ENCODE measurements at regions not wholly inside any gene's neighbourhood (a gene's known extent, or its start where the extent isn't known, plus 50 kb on each side); places are given as distances from the start of the nearest gene placed in this dataset.

DNA sequence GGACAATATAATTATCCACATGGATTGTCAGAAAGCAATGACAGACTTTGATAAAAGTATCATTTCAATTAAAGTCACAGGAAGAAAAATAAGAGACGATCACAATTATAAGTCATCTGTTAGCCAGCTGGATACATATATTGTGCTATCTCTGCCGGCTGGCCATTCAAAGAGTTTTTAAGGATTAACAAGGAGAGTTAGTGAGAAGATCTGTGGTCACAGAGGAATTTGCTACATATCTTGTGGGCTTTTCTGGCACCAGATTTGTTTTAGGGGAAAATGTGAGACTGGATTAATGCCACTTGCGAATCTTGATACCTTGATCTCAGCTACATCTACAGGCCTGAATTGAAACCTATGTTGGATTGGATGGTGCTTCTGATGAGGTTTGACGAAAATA is 90.9 kb upstream of the MANSC4 start (continued):
- no peak for TF ChIP-seq JUND (IDR thresholded peaks at IDR 0.05; ENCODE audit: low read depth, low read length)
- TF ChIP-seq KLF5 (IDR thresholded peaks at IDR 0.05; ENCODE audit: partially characterized antibody): no peak
- no peak for TF ChIP-seq DPF2 (IDR thresholded peaks at IDR 0.05)

DNA sequence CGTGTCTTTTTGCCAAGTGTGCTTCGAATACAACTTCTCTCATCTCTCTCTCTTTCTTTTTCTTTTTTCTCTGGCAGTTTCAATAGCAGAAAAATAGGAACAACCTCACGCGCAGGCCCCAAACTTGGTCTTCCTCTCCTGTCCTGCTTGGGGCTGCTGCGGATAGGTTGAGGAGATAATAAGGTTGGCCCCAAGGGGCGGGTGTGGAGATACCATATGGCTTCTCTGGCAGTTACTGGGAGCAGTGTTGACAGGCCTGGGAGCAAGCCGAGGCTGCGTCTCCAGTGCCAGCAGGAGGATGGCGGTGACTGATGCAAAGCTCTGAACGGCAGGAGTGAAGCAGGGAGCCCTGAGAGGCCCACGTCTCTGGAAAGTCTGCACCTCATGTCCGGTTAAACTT is 89.5 kb upstream of the MANSC4 start:
- Histone ChIP-seq H2AFZ (ENCODE audit: control insufficient read depth, low read depth, low read length) (no peak overlapping the region), H3K79me2 (ENCODE audit: control insufficient read depth, insufficient read depth, low read length) (no peaks in the 10 kb centered on the region), H3K4me3 (no peak overlapping the region), H3K9me3 (replicated peaks; ENCODE audit: control insufficient read depth, insufficient read depth, low read length) (no peaks in the 10 kb centered on the region), H3K36me3 (ENCODE audit: control insufficient read depth in 2 of 2, insufficient read depth in 2 of 2, low read length in 1 of 2) (no peaks in the 10 kb centered on the region), H3K27ac (ENCODE audit: control insufficient read depth, insufficient read depth) (no peak overlapping the region), H3K27me3 (replicated peaks in 1 of 2; ENCODE audit: control insufficient read depth in 2 of 2, insufficient read depth in 2 of 2, low read length in 1 of 2) (no peaks in the 10 kb centered on the region), H3K9ac (ENCODE audit: control insufficient read depth, insufficient read depth, low read length) (no peak overlapping the region), H3K4me2 (ENCODE audit: control insufficient read depth, insufficient read depth) (no peak overlapping the region), H3K4me1 (ENCODE audit: control insufficient read depth, insufficient read depth, low read length) (no peaks in the 10 kb centered on the region), H4K20me1 (ENCODE audit: control insufficient read depth, insufficient read depth) (no peaks in the 10 kb centered on the region)
- ChIA-PET CTCF (no interaction called here), RAD21 (ENCODE audit: unreplicated experiment) (no interaction called here), POLR2A (no interaction called here), SMC1A (ENCODE audit: uncharacterized antibody, unreplicated experiment) (no interaction called here)
- no TSS peak for BruUV-seq (replicated peaks)
- no peak for FAIRE-seq
- in situ Hi-C loops (cut with MboI): no loop called here
- ATAC-seq: no peak
- no peak for TF ChIP-seq RAD21 (IDR thresholded peaks at IDR 0.05; ENCODE audit: insufficient read depth, low read depth, low read length)
- TF ChIP-seq TARDBP (IDR thresholded peaks at IDR 0.05; ENCODE audit: borderline replicate concordance): no peak
- intact Hi-C loops (cut with micrococcal nuclease; ENCODE audit: unreplicated experiment): no loop called here
- WGBS (ENCODE audit: insufficient coverage, insufficient replicate concordance, low lambda C conversion rate, missing lambda C conversion rate): 76% methylated on average over 12 of the region's 12 CpGs
- no peak for DNase-seq (ENCODE audit: low read depth, low spot score)

DNA sequence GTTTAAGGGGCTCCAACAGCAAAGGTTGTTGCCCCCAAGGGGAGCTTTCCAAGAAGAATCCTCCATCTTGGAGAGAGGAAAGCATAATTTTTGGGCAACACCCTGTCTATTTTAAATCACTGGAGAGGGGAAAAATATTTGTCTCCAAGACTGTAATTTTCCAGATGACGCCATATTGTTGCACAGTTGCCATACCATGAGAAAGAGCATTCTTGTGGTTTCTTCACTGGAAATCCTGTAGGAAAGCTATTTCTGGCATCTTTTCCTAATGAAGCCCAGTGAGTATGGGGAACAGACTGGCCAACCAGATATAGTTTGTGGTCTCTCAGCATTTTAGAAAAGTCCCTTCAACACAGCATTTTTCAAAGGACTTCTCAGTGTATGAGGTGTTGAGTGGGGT is 88.1 kb upstream of the MANSC4 start:
- no peak for FAIRE-seq
- Histone ChIP-seq H3K4me3 (no peak overlapping the region), H3K27ac (ENCODE audit: control insufficient read depth, insufficient read depth) (no peak overlapping the region), H3K4me1 (ENCODE audit: control insufficient read depth, insufficient read depth, low read length) (no peaks in the 10 kb centered on the region), H3K79me2 (ENCODE audit: control insufficient read depth, insufficient read depth, low read length) (no peaks in the 10 kb centered on the region), H3K27me3 (replicated peaks in 1 of 2; ENCODE audit: control insufficient read depth in 2 of 2, insufficient read depth in 2 of 2, low read length in 1 of 2) (no peaks in the 10 kb centered on the region), H3K9me3 (replicated peaks; ENCODE audit: control insufficient read depth, insufficient read depth, low read length) (no peaks in the 10 kb centered on the region), H2AFZ (ENCODE audit: control insufficient read depth, low read depth, low read length) (no peak overlapping the region), H3K36me3 (ENCODE audit: control insufficient read depth in 2 of 2, insufficient read depth in 2 of 2, low read length in 1 of 2) (no peaks in the 10 kb centered on the region), H4K20me1 (ENCODE audit: control insufficient read depth, insufficient read depth) (no peaks in the 10 kb centered on the region), H3K4me2 (ENCODE audit: control insufficient read depth, insufficient read depth) (no peak overlapping the region), H3K9ac (ENCODE audit: control insufficient read depth, insufficient read depth, low read length) (no peak overlapping the region)
- 89% methylated on average over 1 of the region's 1 CpG for WGBS (ENCODE audit: insufficient coverage, insufficient replicate concordance, low lambda C conversion rate, missing lambda C conversion rate)
- intact Hi-C loops (cut with micrococcal nuclease; ENCODE audit: unreplicated experiment): no loop called here
- in situ Hi-C loops (cut with MboI): no loop called here
- TF ChIP-seq JUND (IDR thresholded peaks at IDR 0.05; ENCODE audit: low read depth, low read length): no peak
- no peak for TF ChIP-seq KDM1A (IDR thresholded peaks at IDR 0.05; ENCODE audit: borderline replicate concordance)
- ATAC-seq: no peak
- CTCF ChIA-PET: interaction anchor here (1.1 kb wide), 1 partner anchor 59 kb away, joined by 3 read pairs; no protein-coding TSS in a partner anchor
- SMC1A ChIA-PET (ENCODE audit: uncharacterized antibody, unreplicated experiment): no interaction called here
- POLR2A ChIA-PET: no interaction called here
- DNase-seq (ENCODE audit: low read depth, low spot score): no peak
- RAD21 ChIA-PET (ENCODE audit: unreplicated experiment): no interaction called here
- no TSS peak for BruUV-seq (replicated peaks)

All from GM12878 (cell line).